H1 (cell line): ENCODE measurements at regions not wholly inside any gene's neighbourhood (a gene's known extent, or its start where the extent isn't known, plus 50 kb on each side); places are given as distances from the start of the nearest gene placed in this dataset.

Experiments
- CTCF ChIA-PET: fragments of 300-600 bp; sonication (Branson Sonifier 250); formaldehyde crosslinking; loops from one replicate; lab custom pipeline; 2021; ENCODE audit not compliant: partially characterized antibody; lab: Charles Lee
- POLR2A ChIA-PET: fragments of 300-600 bp; sonication (Branson Sonifier 250); formaldehyde crosslinking; loops from one replicate; lab custom pipeline; 2021; ENCODE audit warnings: inconsistent platforms; ENCODE audit not compliant: partially characterized antibody; lab: Charles Lee
- DNase-seq, 2 experiments: peaks; one replicate each; pipeline versions ENCODE4 v3.0.0 to v3.0.0-alpha.2; 2010 to 2022; ENCODE audit warnings: low spot score in 2 of 2, low read depth in 1 of 2, mixed read lengths in 1 of 2
- FAIRE-seq: peaks from 2 replicates; lab custom pipeline; 2011; peaks lifted over from hg19 to GRCh38; lab: Jason Lieb, UNC
- H2AFZ ChIP-seq: 2 replicates; pipeline ENCODE4 v1.8.1; 2012; ENCODE audit warnings: low read length, inconsistent platforms
- H2AK5ac ChIP-seq: 2 replicates; pipeline ENCODE4 v1.6.1; 2013; ENCODE audit warnings: low read depth, low read length
- H2BK120ac ChIP-seq: replicated peaks from 2 replicates; pipeline ENCODE3; 2013; ENCODE audit warnings: low read depth, low read length, inconsistent platforms
- H2BK12ac ChIP-seq: 2 replicates; pipeline ENCODE4 v1.6.1; 2013; ENCODE audit warnings: low read depth, low read length
- H2BK15ac ChIP-seq: 2 replicates; pipeline ENCODE4 v1.6.1; 2013; ENCODE audit warnings: low read length
- H2BK20ac ChIP-seq: 2 replicates; pipeline ENCODE4 v1.6.1; 2013; ENCODE audit warnings: low read length
- H2BK5ac ChIP-seq: 2 replicates; pipeline ENCODE4 v1.6.1; 2013; ENCODE audit warnings: low read depth, low read length
- H3K14ac ChIP-seq: 2 replicates; pipeline ENCODE4 v1.6.1; 2013; ENCODE audit warnings: inconsistent platforms; ENCODE audit not compliant: insufficient read length
- H3K18ac ChIP-seq: 2 replicates; pipeline ENCODE4 v1.6.1; 2013; ENCODE audit warnings: low read length; ENCODE audit errors: extremely low read depth
- H3K23ac ChIP-seq: 2 replicates; pipeline ENCODE4 v1.6.1; 2013; ENCODE audit warnings: inconsistent platforms; ENCODE audit not compliant: insufficient read length
- H3K23me2 ChIP-seq: 2 replicates; pipeline ENCODE4 v1.6.1; 2013; ENCODE audit warnings: low read depth, low read length
- H3K27ac ChIP-seq: 2 replicates; pipeline ENCODE4 v1.6.1; 2011; ENCODE audit warnings: low read depth, low read length, inconsistent platforms
- H3K27me3 ChIP-seq, 4 experiments: replicated peaks in 1 of 4; 1 replicate in 1 of 4; 2 replicates in 3 of 4; pipeline versions ENCODE4 v1.6.1 to v1.8.1; 2011 to 2013; ENCODE audit warnings: low read length in 3 of 4, mild to moderate bottlenecking in 3 of 4, inconsistent platforms in 2 of 4, mixed read lengths in 2 of 4, moderate library complexity in 1 of 4; ENCODE audit not compliant: control insufficient read depth in 3 of 4, insufficient read depth in 3 of 4; ENCODE audit errors: extremely low read depth in 1 of 4
- H3K36me3 ChIP-seq, 4 experiments: 2 replicates each; pipeline versions ENCODE4 v1.6.1 to v1.8.1; 2011 to 2013; ENCODE audit warnings: mild to moderate bottlenecking in 4 of 4, low read length in 3 of 4, moderate library complexity in 2 of 4, control low read depth in 1 of 4, inconsistent platforms in 1 of 4; ENCODE audit not compliant: insufficient read depth in 4 of 4, control insufficient read depth in 2 of 4
- H3K4ac ChIP-seq: replicated peaks from 2 replicates; pipeline ENCODE3; 2013; ENCODE audit warnings: low read length, low read depth, mixed read lengths, inconsistent platforms; ENCODE audit not compliant: insufficient read length
- H3K4me1 ChIP-seq, 4 experiments: replicated peaks in 1 of 4; 1 replicate in 1 of 4; 2 replicates in 3 of 4; pipeline versions ENCODE4 v1.6.1 to v1.8.1; 2011 to 2013; ENCODE audit warnings: low read length in 3 of 4, inconsistent platforms in 2 of 4, mixed read lengths in 1 of 4; ENCODE audit not compliant: insufficient read depth in 4 of 4, control insufficient read depth in 3 of 4
- H3K4me2 ChIP-seq, 2 experiments: 2 replicates each; pipeline versions ENCODE4 v1.6.1 to v1.8.1; 2011 to 2013; ENCODE audit warnings: low read depth in 2 of 2, low read length in 2 of 2, control low read depth in 1 of 2, inconsistent platforms in 1 of 2, mild to moderate bottlenecking in 1 of 2; ENCODE audit not compliant: insufficient read depth in 1 of 2
- H3K4me3 ChIP-seq, 4 experiments: fragments of 200-600, 300-600 bp in 1 of 4; sonication (generic), shearing (Covaris generic), sonication (Bioruptor Twin) in 1 of 4; 2 replicates each; pipeline versions ENCODE4 v1.5.1 to v1.8.1; 2011 to 2016; ENCODE audit warnings: low read length in 4 of 4, low read depth in 3 of 4, control low read depth in 2 of 4, inconsistent platforms in 2 of 4, mild to moderate bottlenecking in 2 of 4, mixed read lengths in 1 of 4, moderate library complexity in 1 of 4; ENCODE audit not compliant: insufficient read depth in 2 of 4; ENCODE audit errors: extremely low read depth in 1 of 4
- H3K56ac ChIP-seq: replicated peaks from 2 replicates; pipeline ENCODE3; 2013; ENCODE audit warnings: low read depth, mild to moderate bottlenecking, mixed read lengths, low read length, inconsistent platforms; ENCODE audit not compliant: insufficient read length
- H3K79me1 ChIP-seq: 2 replicates; pipeline ENCODE4 v1.6.1; 2013; ENCODE audit warnings: low read depth, low read length, control low read depth
- H3K79me2 ChIP-seq, 2 experiments: 2 replicates each; pipeline versions ENCODE4 v1.6.1 to v1.8.1; 2012 to 2013; ENCODE audit warnings: low read length in 2 of 2, mild to moderate bottlenecking in 2 of 2, inconsistent platforms in 1 of 2; ENCODE audit not compliant: insufficient read depth in 2 of 2, control insufficient read depth in 1 of 2
- H3K9ac ChIP-seq, 4 experiments: replicated peaks in 1 of 4; 1 replicate in 1 of 4; 2 replicates in 3 of 4; pipeline versions ENCODE4 v1.6.1 to v1.8.1; 2011 to 2013; ENCODE audit warnings: low read depth in 3 of 4, low read length in 3 of 4, control low read depth in 2 of 4, mild to moderate bottlenecking in 2 of 4, moderate library complexity in 2 of 4, inconsistent platforms in 1 of 4; ENCODE audit errors: extremely low read depth in 1 of 4
- H3K9me3 ChIP-seq, 2 experiments: 2 replicates each; pipeline versions ENCODE4 v1.6.1 to v1.8.1; 2012 to 2013; ENCODE audit warnings: mild to moderate bottlenecking in 2 of 2, moderate library complexity in 2 of 2, control low read depth in 1 of 2, inconsistent platforms in 1 of 2, low read depth in 1 of 2, low read length in 1 of 2, mixed read lengths in 1 of 2; ENCODE audit not compliant: insufficient read depth in 2 of 2
- H4K20me1 ChIP-seq, 2 experiments: replicated peaks in 1 of 2; 2 replicates each; pipeline versions ENCODE3 to v1.8.1; 2011 to 2013; ENCODE audit warnings: inconsistent platforms in 2 of 2, low read length in 2 of 2, mild to moderate bottlenecking in 1 of 2; ENCODE audit not compliant: insufficient read depth in 2 of 2, control insufficient read depth in 1 of 2
- H4K5ac ChIP-seq: 2 replicates; pipeline ENCODE4 v1.6.1; 2013; ENCODE audit warnings: low read length, low read depth, mixed read lengths, inconsistent platforms; ENCODE audit not compliant: insufficient read length
- H4K8ac ChIP-seq: 2 replicates; pipeline ENCODE4 v1.8.0; 2013; ENCODE audit warnings: mild to moderate bottlenecking, moderate library complexity, low read length, inconsistent platforms; ENCODE audit not compliant: insufficient read depth; ENCODE audit errors: extremely low read depth
- H4K91ac ChIP-seq: replicated peaks from 2 replicates; pipeline ENCODE3; 2013; ENCODE audit warnings: low read length, mixed read lengths, inconsistent platforms; ENCODE audit not compliant: insufficient read length
- CBX5 ChIP-seq: fragments of 300-800, 300-1000 bp; sonication (generic); IDR thresholded peaks from 2 replicates; pipeline ENCODE4 v1.7.1; 2016; ENCODE audit warnings: antibody characterized with exemption, low read length, low read depth
- CREB1 ChIP-seq: IDR thresholded peaks from 2 replicates; pipeline ENCODE4 v1.6.1; 2012; ENCODE audit warnings: inconsistent platforms
- HDAC6 ChIP-seq: IDR thresholded peaks from one replicate; pipeline ENCODE4 v1.7.1; 2012; ENCODE audit warnings: low read depth, mild to moderate bottlenecking, inconsistent platforms, low read length, moderate library complexity
- JUN ChIP-seq: IDR thresholded peaks from 2 replicates; pipeline ENCODE4 v1.6.1; 2011; ENCODE audit warnings: low read depth, mild to moderate bottlenecking, improper control_type of control experiment, low read length
- JUND ChIP-seq: IDR thresholded peaks from 2 replicates; pipeline ENCODE4 v1.6.1; 2011; ENCODE audit warnings: mild to moderate bottlenecking, improper control_type of control experiment, low read length
- KDM4A ChIP-seq: IDR thresholded peaks from one replicate; pipeline ENCODE4 v1.7.1; 2012; ENCODE audit warnings: low read depth, mild to moderate bottlenecking, moderate library complexity, low read length, inconsistent platforms; ENCODE audit not compliant: severe bottlenecking
- NRF1 ChIP-seq: IDR thresholded peaks from 2 replicates; pipeline ENCODE4 v1.6.1; 2011; ENCODE audit warnings: mild to moderate bottlenecking, low read depth, low read length, improper control_type of control experiment
- PHF8 ChIP-seq: fragments of 200-600 bp; sonication (generic); conservative IDR thresholded peaks from 2 replicates; pipeline ENCODE4 v1.7.1; 2012; ENCODE audit warnings: low read depth, mild to moderate bottlenecking, inconsistent platforms, low read length, moderate library complexity
- POLR2A ChIP-seq, 2 experiments: IDR thresholded peaks; 1 replicate in 1 of 2; 2 replicates in 1 of 2; pipeline ENCODE4 v1.6.1; 2011; ENCODE audit warnings: low read depth in 2 of 2, low read length in 2 of 2, mild to moderate bottlenecking in 2 of 2; ENCODE audit errors: control extremely low read depth in 1 of 2
- POLR2AphosphoS5 ChIP-seq: IDR thresholded peaks from 2 replicates; pipeline ENCODE4 v1.6.1; 2011; ENCODE audit warnings: low read depth, low read length
- SAP30 ChIP-seq: fragments of 300-600 bp; sonication (generic); IDR thresholded peaks from 2 replicates; pipeline ENCODE4 v1.7.1; 2012; ENCODE audit warnings: low read length, moderate library complexity, mild to moderate bottlenecking, inconsistent platforms; ENCODE audit not compliant: insufficient read depth, insufficient replicate concordance
- SIN3A ChIP-seq, 2 experiments: IDR thresholded peaks in 1 of 2; conservative IDR thresholded peaks in 1 of 2; 2 replicates each; pipeline ENCODE4 v1.6.1; 2011 to 2012; ENCODE audit warnings: low read length in 2 of 2, improper control_type of control experiment in 1 of 2, low read depth in 1 of 2, mild to moderate bottlenecking in 1 of 2
- SP1 ChIP-seq: IDR thresholded peaks from 2 replicates; pipeline ENCODE4 v1.6.1; 2011; ENCODE audit warnings: low read depth, low read length
- TAF1 ChIP-seq: IDR thresholded peaks from 2 replicates; pipeline ENCODE4 v1.6.1; 2011; ENCODE audit warnings: mild to moderate bottlenecking, low read depth, low read length
- TCF12 ChIP-seq: IDR thresholded peaks from 2 replicates; pipeline ENCODE4 v1.6.1; 2011; ENCODE audit warnings: low read depth, mild to moderate bottlenecking, low read length
- whole genome bisulfite sequencing, 2 experiments: shearing (Covaris generic) in 1 of 2; methylation state at CpG; one replicate each; pipeline versions ENCODE4 v1.1.6 to v1.1.7; 2013 to 2015; ENCODE audit warnings: low lambda C conversion rate in 2 of 2, mixed read lengths in 2 of 2, inconsistent platforms in 1 of 2, low coverage in 1 of 2, missing lambda C conversion rate in 1 of 2; ENCODE audit not compliant: insufficient replicate concordance in 2 of 2, insufficient coverage in 1 of 2, insufficient read length in 1 of 2; ENCODE audit errors: extremely low coverage in 1 of 2, missing lambda C conversion rate in 1 of 2; 5-methylcytosine and 5-hydroxymethylcytosine counted together

- Histone ChIP-seq H3K18ac (peak overlapping the region; percentile 52), H3K23me2 (no peaks in the 10 kb centered on the region; the same call in 1 of the 2 replicates), H3K23ac (no peak overlapping the region), H3K9ac (no peak overlapping the region), H2BK15ac (no peak overlapping the region; the same call in 1 of the 2 replicates), H3K79me1 (no peaks in the 10 kb centered on the region), H2BK120ac (peak overlapping the region; percentile 7), H3K9me3 (peaks cover 0 to 3% of the 10 kb centered on the region in 2 experiments; a peak in 1 of 4 replicates), H4K5ac (peak overlapping the region; percentile 11), H3K4me2 (no peak overlapping the region), H3K79me2 (no peaks in the 10 kb centered on the region), H3K56ac (no peak overlapping the region), H3K4ac (no peak overlapping the region), H4K8ac (no peak overlapping the region), H4K91ac (peak overlapping the region; percentile 58), H3K36me3 (no peaks in the 10 kb centered on the region; a peak in 1 of 8 replicates), H3K27ac (no peak overlapping the region), H2BK20ac (0 out of 2 replicates have a peak overlapping the region, but pooled peaks have one; percentile 68), H2AK5ac (no peak overlapping the region), H4K20me1 (no peaks in the 10 kb centered on the region), H3K27me3 (no peaks in the 10 kb centered on the region), H3K14ac (no peak overlapping the region), H2BK5ac (peak overlapping the region; percentile 17; the same call in 1 of the 2 replicates), H3K4me3 (no peak overlapping the region), H2AFZ (0 out of 2 replicates have a peak overlapping the region, but pooled peaks have one; percentile 15), H3K4me1 (peaks cover 0 to 16% (median 4%) of the 10 kb centered on the region in 4 experiments; a peak in 6 of 7 replicates), H2BK12ac (peak overlapping the region; percentile 13; the same call in 1 of the 2 replicates)
- 66% methylated on average over 4 of the region's 4 CpGs; no CpG with 5 or more reads in 1 of the 2 experiments for WGBS, 2 experiments
- no peak for TF ChIP-seq CBX5
- no peak for TF ChIP-seq SP1
- no peak for TF ChIP-seq CREB1
- TF ChIP-seq NRF1, result no peak
- TF ChIP-seq TCF12, result no peak
- no peak for TF ChIP-seq SAP30
- TF ChIP-seq KDM4A, result no peak
- TF ChIP-seq HDAC6, result no peak
- no peak for TF ChIP-seq POLR2A (IDR thresholded peaks at IDR 0.05; ENCODE audit: control extremely low read depth in 1 of 2, low read depth in 2 of 2, low read length in 2 of 2)
- TF ChIP-seq TAF1, result no peak
- no peak for TF ChIP-seq JUND
- TF ChIP-seq POLR2AphosphoS5, result no peak
- TF ChIP-seq SIN3A (conservative IDR thresholded peaks at IDR 0.05 in 1 of 2, IDR thresholded peaks at IDR 0.05 in 1 of 2; ENCODE audit: low read depth in 1 of 2, low read length in 2 of 2), result no peak
- no peak for TF ChIP-seq PHF8
- TF ChIP-seq JUN, result no peak
- ChIA-PET CTCF (no interaction called here), POLR2A (no interaction called here)
- DNase-seq, result no peak
- FAIRE-seq, result no peak
These were observed 175.9 kb downstream of the OTOL1 start for GRCh38 chr3:161672478-161672877.
